NK-92 treated with Interleukin-12 subunit alpha and Interleukin-12 subunit beta, amount 100 ng/mL, for 24 hours (cell line): ENCODE measurements at regions not wholly inside any gene's neighbourhood (a gene's known extent, or its start where the extent isn't known, plus 50 kb on each side); places are given as distances from the start of the nearest gene placed in this dataset.
A peak's percentile ranks its signal among the peaks of the same experiment; 100 is the strongest.
"Not testable (repeated sequence)": the region's sequence is repeated elsewhere in the genome, so short reads cannot be mapped to it uniquely, and the experiment has no call there.

ENCODE experiments used
- DNase-seq: peaks from one replicate; lab custom pipeline; 2025; lab: John Stamatoyannopoulos, UW

DNA sequence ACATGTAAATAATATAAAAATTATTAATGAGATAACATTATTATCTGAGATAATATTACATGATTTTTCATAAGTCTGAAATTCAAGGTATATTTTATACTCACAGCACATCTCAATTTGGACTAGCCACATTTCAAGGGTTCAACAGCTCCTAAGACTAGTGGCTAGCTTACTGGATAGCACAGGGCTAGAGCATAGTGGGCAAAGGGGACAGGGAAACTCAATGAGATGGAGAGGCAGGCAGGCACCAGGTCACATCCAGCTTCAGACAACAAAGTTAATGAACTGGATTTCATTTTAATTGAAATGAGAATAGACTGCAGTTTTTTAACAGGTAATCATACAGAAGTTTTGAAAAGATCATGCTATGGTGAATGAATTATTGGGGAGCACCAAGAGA, 137.4 kb downstream of the NBPF8 start:
- DNase-seq: not testable (repeated sequence)

- DNase-seq: not testable (repeated sequence)
Measured at GRCh38 chr1:120557605-120558302, 142.9 kb downstream of the NBPF8 start.

GRCh38 chr1:120558303-120559060, 143.6 kb downstream of the NBPF8 start:
- peak; percentile 39 for DNase-seq

- DNase-seq: not testable (repeated sequence)
Measured at GRCh38 chr1:120561767-120562166, 146.9 kb downstream of the NBPF8 start.

DNA sequence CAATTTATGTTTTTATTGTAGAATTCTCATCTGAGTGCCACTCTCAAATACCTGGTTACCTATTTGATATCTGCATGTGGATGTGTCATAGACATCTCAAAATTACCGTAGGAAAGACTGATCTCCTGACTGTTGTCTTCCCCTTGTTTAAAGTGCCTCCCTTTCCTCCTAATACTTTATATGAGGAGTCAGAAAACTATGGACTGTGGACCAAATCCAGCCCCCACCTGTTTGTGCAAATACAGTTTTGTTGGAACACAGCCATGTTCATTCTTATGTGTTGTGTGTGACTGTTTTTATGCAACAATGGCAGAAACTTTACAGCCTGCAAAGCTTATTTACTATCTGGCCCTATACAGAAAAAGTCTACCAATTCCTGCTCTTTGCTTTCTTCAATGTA, 150.6 kb downstream of the NBPF8 start:
- DNase-seq: not testable (repeated sequence)

GRCh38 chr1:120567620-120568019, 152.8 kb downstream of the NBPF8 start:
- DNase-seq: not testable (repeated sequence)

GRCh38 chr1:120575201-120575600, 148.5 kb upstream of the NBPF26 start:
- DNase-seq: not testable (repeated sequence)

GRCh38 chr1:120582135-120582534, 141.6 kb upstream of the NBPF26 start:
- not testable (repeated sequence) for DNase-seq

GRCh38 chr1:120586053-120586452, 137.7 kb upstream of the NBPF26 start:
- DNase-seq: not testable (repeated sequence)

DNA sequence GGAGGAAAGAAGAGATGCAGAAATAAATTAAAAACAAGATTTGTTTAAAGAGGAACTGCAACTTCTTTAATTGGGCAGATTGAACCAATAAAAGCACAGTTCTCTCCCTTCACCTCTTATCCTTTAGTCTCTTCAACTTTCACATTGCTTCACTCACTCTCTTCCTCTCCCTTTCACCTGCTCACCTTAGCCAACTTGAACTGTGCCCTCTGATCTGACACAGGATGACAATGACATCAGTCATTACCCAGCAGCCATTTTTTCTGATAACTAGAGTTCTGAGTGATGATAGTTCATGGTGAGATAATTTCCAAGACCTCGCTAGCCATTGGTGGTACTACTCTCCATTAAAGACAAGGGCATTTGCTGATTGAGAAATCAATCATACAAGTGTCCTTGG, 134.9 kb upstream of the NBPF26 start:
- DNase-seq: not testable (repeated sequence)

- DNase-seq: not testable (repeated sequence)
Measured at GRCh38 chr1:120591774-120592173, 132.0 kb upstream of the NBPF26 start.

GRCh38 chr1:120592943-120593342, 130.8 kb upstream of the NBPF26 start:
- not testable (repeated sequence) for DNase-seq

DNA sequence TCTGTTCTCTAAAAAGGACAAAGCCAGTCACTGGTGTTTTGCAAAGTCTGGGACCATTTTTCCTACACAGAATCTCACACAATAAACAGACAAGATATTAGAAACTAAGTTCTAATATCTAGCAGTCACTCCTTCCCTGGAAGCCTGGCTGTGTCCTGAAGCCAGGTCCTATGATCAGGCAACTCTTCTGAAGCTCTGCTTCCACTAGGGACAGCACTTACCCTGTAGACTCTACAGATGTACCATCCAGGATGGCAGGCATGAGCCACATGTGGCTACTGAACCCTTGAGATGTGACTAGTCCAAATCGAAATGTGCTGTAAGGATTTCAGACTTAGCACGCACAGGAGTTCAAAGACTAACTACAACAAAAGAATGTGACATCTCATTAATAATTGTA, 130.1 kb upstream of the NBPF26 start:
- DNase-seq: not testable (repeated sequence)

DNA sequence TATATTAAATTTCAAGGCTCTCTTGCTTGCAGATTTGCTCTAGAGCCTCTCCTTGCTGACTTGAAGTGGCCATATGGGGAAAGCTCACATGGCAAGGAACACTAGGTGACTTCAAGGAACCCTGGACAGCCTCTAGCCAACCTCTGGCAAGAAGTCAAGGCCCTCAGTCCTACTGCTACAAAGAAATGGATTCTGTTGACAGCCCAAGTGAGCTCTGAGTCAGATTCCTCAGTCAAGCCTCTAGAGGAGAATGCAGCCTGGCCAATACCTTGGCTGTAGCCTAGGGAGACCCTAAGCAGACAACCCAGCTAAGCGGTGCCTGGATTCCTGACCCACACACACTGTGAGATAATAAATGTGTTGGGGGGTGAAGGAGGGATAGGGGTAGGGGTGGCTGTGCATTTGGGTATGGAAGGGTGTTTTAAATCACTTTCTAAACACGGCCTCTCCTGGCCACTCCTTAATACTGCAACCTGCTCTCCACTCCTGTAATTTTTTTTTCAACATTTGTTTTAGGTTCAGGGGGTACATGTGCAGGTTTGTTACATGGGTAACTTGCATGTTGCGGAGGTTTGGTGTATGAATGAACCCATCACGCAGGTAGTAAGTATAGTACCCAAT, 125.3 kb upstream of the NBPF26 start:
- not testable (repeated sequence) for DNase-seq

DNA sequence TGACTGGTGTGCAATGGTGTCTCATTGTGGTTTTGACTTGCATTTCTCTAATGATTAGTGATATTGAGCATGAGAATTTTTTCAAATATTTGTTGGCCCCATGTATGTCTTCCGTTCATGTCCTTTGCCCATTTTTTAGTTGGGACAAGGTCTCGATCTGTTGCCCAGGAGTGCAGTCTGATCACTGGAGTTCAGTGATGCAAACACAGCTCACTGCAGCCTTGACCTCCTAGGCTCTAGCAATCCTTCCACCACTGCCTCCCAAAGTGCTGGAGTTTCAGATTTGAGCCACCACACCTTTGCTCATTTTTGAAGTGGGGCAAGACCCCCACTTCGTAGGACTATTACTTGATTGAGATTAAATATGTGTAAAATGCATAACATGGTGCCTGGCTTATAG, 124.2 kb upstream of the NBPF26 start:
- DNase-seq: not testable (repeated sequence)

- DNase-seq: not testable (repeated sequence)
Measured at GRCh38 chr1:120600442-120601041, 123.2 kb upstream of the NBPF26 start.

- DNase-seq: not testable (repeated sequence)
Measured at GRCh38 chr1:120607882-120608281, 115.9 kb upstream of the NBPF26 start.

DNA sequence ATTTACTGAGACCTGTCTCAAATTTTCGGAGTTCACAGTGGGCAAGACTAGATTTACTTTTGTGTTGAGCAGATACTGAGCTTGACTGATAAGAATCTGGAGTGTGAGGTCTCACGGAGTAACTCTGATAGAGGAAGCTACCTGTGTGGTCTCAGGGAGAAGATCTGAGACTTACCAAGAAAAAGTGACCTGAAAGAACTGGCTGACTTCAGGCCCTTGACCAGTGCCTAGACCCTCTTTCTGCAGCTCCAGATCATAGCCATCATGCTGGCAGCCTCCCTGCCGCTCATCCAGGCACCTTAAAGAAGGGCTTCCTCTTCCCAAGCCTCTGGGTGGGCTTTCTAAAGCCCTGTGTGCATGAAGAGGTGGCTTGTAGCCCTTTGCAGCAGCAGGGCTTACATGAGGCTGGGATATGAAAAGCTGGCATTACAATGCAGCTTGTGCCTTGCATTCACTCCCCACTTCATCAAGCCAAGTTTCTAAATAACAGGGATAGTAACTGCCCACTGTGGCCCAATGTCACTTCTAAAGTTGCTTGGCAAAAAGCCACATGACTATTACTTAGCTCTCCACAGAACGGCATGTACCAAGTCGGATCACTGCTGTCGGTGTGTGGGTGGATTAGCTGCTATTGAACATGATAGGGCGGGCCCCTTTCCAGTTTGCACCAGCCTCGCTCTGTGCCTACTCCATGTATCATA, 115.3 kb upstream of the NBPF26 start:
- not testable (repeated sequence) for DNase-seq

DNA sequence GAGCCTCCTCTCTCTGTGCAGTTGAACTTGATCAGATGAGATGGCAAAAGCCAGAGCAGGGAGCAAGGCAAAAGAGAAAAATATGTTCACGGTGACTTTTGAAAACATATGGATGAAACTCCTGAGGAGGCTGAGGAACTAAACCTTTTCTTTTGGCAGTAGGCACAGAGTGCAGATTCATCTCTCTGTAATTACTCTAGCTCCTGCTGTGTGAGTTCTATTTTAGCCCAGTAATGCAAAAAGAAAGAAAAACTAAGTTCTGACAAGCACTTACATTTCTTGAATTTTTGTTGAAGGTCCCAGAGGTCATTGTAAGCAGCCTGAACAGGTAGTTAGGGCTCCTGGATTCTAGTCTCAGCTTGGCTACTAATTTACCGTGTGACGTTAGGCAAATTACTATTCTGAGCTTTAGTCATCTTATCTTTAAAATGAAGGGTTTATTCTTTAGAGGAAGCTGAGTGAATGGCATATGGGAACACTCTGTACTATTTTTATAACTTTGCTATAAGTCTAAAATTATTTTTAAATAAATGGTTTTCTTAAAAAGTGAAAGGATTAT, 114.7 kb upstream of the NBPF26 start:
- DNase-seq: not testable (repeated sequence)

GRCh38 chr1:120609834-120610233, 113.9 kb upstream of the NBPF26 start:
- DNase-seq: not testable (repeated sequence)

DNA sequence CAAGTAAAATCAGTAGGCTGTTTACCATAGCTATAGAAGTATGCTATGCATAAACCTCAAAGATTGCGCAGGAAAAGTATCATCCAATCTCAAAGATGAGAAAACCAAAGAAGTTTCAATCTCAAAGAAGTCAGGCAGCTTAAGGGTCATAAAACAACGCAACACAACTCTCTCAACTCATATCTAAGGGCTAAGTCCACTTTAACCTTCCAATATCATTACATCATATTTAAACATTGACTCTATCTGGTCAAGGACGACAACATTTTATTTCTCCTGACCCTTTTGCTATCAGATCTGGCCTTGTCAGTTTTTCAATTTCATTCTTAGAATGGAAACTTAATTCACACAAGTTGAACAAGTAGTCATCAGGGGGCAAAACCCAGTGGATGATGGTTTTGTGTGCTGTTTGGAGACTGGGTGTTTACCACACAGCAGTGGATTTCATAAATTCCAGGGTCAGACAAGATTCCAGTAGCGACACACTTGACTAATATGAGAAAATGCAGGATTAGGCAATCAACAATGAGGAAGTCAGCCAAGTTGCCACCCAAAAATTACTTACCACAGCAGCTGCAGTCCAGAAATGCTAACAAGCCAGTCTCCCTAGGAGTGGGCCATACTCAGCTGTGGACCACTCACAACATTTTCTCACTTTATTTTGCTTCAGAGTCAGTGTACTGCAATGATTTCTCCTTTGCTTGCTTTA, 108.7 kb upstream of the NBPF26 start:
- not testable (repeated sequence) for DNase-seq
